Astrocyte (in vitro differentiated cells and primary cell): ENCODE measurements at regions not wholly inside any gene's neighbourhood (a gene's known extent, or its start where the extent isn't known, plus 50 kb on each side); places are given as distances from the start of the nearest gene placed in this dataset.
"Not testable (repeated sequence)": the region's sequence is repeated elsewhere in the genome, so short reads cannot be mapped to it uniquely, and the experiment has no call there.

Experiments
- DNase-seq: peaks from one replicate; pipeline ENCODE4 v3.0.0-alpha.2; 2010; ENCODE audit warnings: low read depth
- FAIRE-seq: peaks from 2 replicates; lab custom pipeline; 2011; peaks lifted over from hg19 to GRCh38; lab: Jason Lieb, UNC
- H2AFZ ChIP-seq: 2 replicates; pipeline ENCODE4 v1.6.0; 2012; ENCODE audit warnings: low read depth, low read length, inconsistent platforms
- H3K27ac ChIP-seq: 2 replicates; pipeline ENCODE4 v1.5.1; 2011; ENCODE audit warnings: low read depth, low read length, inconsistent platforms
- H3K27me3 ChIP-seq: 2 replicates; pipeline ENCODE4 v1.6.0; 2011; ENCODE audit warnings: low read length, inconsistent platforms; ENCODE audit not compliant: insufficient read depth
- H3K36me3 ChIP-seq: 2 replicates; pipeline ENCODE4 v1.5.1; 2011; ENCODE audit warnings: low read length, inconsistent platforms; ENCODE audit not compliant: insufficient read depth
- H3K4me1 ChIP-seq: 2 replicates; pipeline ENCODE4 v1.5.1; 2011; ENCODE audit warnings: low read length, inconsistent platforms; ENCODE audit not compliant: insufficient read depth
- H3K4me2 ChIP-seq: 2 replicates; pipeline ENCODE4 v1.6.0; 2012; ENCODE audit warnings: low read length, inconsistent platforms
- H3K4me3 ChIP-seq: 2 replicates; pipeline ENCODE4 v1.5.1; 2011; ENCODE audit warnings: low read depth, mild to moderate bottlenecking, low read length, inconsistent platforms; ENCODE audit not compliant: insufficient read depth
- H3K79me2 ChIP-seq: 2 replicates; pipeline ENCODE4 v1.6.0; 2012; ENCODE audit warnings: mild to moderate bottlenecking, low read length, inconsistent platforms; ENCODE audit not compliant: insufficient read depth
- H3K9ac ChIP-seq: 2 replicates; pipeline ENCODE4 v1.6.0; 2012; ENCODE audit warnings: mild to moderate bottlenecking, low read length, inconsistent platforms
- H3K9me3 ChIP-seq: 2 replicates; pipeline ENCODE4 v1.5.1; 2012; ENCODE audit warnings: low read depth, mild to moderate bottlenecking, low read length, inconsistent platforms; ENCODE audit not compliant: insufficient read depth
- H4K20me1 ChIP-seq: 2 replicates; pipeline ENCODE4 v1.6.0; 2012; ENCODE audit warnings: low read length, inconsistent platforms; ENCODE audit not compliant: insufficient read depth
- H3K27ac Mint-ChIP-seq: one replicate; pipeline ENCODE4 v1.8.0; 2021; ENCODE audit warnings: mild to moderate bottlenecking, mixed read lengths; ENCODE audit not compliant: unreplicated experiment
- H3K27me3 Mint-ChIP-seq: one replicate; pipeline ENCODE4 v1.8.0; 2021; ENCODE audit warnings: low read depth, mixed read lengths; ENCODE audit not compliant: unreplicated experiment
- H3K36me3 Mint-ChIP-seq: one replicate; pipeline ENCODE4 v1.8.0; 2021; ENCODE audit warnings: low read depth, mixed read lengths; ENCODE audit not compliant: unreplicated experiment
- H3K4me1 Mint-ChIP-seq: one replicate; pipeline ENCODE4 v1.8.0; 2021; ENCODE audit warnings: low read depth, mixed read lengths; ENCODE audit not compliant: unreplicated experiment
- H3K4me3 Mint-ChIP-seq: one replicate; pipeline ENCODE4 v1.8.0; 2021; ENCODE audit warnings: mild to moderate bottlenecking, moderate library complexity, mixed read lengths; ENCODE audit not compliant: unreplicated experiment
- H3K9me3 Mint-ChIP-seq: one replicate; pipeline ENCODE4 v1.8.0; 2021; ENCODE audit warnings: mild to moderate bottlenecking, mixed read lengths; ENCODE audit not compliant: unreplicated experiment
- EZH2 ChIP-seq: IDR thresholded peaks from 2 replicates; pipeline ENCODE4 v1.6.1; 2012; ENCODE audit warnings: mild to moderate bottlenecking, low read length, inconsistent platforms; ENCODE audit not compliant: insufficient read depth
- TF ChIP-seq, protein P1 (sequence below): IDR thresholded peaks from 2 replicates; pipeline ENCODE4 v1.5.1; 2011; ENCODE audit warnings: low read depth, mild to moderate bottlenecking, inconsistent platforms, low read length, moderate library complexity; ENCODE audit not compliant: insufficient read depth

DNA sequence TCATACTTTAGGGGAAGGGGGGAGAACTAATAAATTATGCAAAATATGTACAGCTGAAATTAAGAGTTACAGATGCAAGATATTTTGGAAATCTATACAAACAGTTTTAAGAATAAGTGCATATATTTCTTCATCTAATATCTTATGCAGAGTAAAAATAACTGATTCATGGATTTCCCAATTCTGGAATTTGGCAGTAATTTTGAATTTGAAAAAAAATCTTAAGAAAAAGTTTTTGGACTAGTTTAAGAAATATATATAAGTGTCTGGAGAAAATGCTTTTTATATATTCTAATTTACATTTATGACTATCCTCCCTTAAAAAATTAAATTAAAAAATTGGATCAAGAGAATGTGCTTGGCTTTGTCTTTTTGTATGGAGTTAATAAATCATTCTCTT is 474.3 kb downstream of the BRINP3 start:
- Histone ChIP-seq H4K20me1 (no peaks in the 10 kb centered on the region), H3K4me2 (no peak overlapping the region), H3K4me3 (no peak overlapping the region), H3K9me3 (no peaks in the 10 kb centered on the region), H3K27ac (no peak overlapping the region), H3K36me3 (no peaks in the 10 kb centered on the region), H3K79me2 (no peaks in the 10 kb centered on the region), H3K4me1 (no peaks in the 10 kb centered on the region), H2AFZ (no peak overlapping the region), H3K27me3 (no peaks in the 10 kb centered on the region), H3K9ac (no peak overlapping the region)
- TF ChIP-seq, protein P1, sequence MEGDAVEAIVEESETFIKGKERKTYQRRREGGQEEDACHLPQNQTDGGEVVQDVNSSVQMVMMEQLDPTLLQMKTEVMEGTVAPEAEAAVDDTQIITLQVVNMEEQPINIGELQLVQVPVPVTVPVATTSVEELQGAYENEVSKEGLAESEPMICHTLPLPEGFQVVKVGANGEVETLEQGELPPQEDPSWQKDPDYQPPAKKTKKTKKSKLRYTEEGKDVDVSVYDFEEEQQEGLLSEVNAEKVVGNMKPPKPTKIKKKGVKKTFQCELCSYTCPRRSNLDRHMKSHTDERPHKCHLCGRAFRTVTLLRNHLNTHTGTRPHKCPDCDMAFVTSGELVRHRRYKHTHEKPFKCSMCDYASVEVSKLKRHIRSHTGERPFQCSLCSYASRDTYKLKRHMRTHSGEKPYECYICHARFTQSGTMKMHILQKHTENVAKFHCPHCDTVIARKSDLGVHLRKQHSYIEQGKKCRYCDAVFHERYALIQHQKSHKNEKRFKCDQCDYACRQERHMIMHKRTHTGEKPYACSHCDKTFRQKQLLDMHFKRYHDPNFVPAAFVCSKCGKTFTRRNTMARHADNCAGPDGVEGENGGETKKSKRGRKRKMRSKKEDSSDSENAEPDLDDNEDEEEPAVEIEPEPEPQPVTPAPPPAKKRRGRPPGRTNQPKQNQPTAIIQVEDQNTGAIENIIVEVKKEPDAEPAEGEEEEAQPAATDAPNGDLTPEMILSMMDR = no peak
- Mint-ChIP-seq H3K4me1 (peaks cover 9% of the 10 kb centered on the region), H3K27ac (no peak overlapping the region), H3K27me3 (no peaks in the 10 kb centered on the region), H3K9me3 (no peaks in the 10 kb centered on the region), H3K36me3 (no peaks in the 10 kb centered on the region), H3K4me3 (no peak overlapping the region)
- FAIRE-seq = no peak
- no peak for DNase-seq

DNA sequence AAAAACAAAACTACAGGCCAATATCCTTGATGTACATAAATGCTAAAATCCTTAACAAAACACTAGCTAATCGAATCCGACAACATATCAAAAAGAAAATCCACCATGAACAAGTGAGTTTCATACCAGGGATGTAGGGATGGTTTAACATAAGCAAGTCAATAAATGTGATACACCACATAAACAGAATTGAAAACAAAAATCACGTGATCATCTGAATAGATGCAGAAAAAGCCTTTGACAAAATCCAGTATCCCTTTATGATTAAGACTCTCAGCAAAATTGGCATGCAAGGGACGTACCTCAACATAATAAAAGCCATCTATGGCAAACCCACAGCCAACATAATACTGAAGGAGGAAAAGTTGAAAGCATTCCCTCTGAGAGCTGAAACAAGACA is 466.1 kb downstream of the BRINP3 start:
- Histone ChIP-seq H3K4me2 (no peak overlapping the region), H4K20me1 (no peaks in the 10 kb centered on the region), H3K4me3 (no peak overlapping the region), H3K9me3 (no peaks in the 10 kb centered on the region), H3K27me3 (no peaks in the 10 kb centered on the region), H3K36me3 (no peaks in the 10 kb centered on the region), H3K9ac (no peak overlapping the region), H2AFZ (no peak overlapping the region), H3K27ac (no peak overlapping the region), H3K4me1 (no peaks in the 10 kb centered on the region), H3K79me2 (no peaks in the 10 kb centered on the region)
- Mint-ChIP-seq H3K36me3 (no peaks in the 10 kb centered on the region), H3K27me3 (no peaks in the 10 kb centered on the region), H3K4me1 (no peaks in the 10 kb centered on the region), H3K4me3 (no peak overlapping the region), H3K9me3 (no peaks in the 10 kb centered on the region), H3K27ac (no peak overlapping the region)
- DNase-seq (no peak), FAIRE-seq (no peak)
- TF ChIP-seq EZH2 = no peak
- TF ChIP-seq, protein P1 = no peak

DNA sequence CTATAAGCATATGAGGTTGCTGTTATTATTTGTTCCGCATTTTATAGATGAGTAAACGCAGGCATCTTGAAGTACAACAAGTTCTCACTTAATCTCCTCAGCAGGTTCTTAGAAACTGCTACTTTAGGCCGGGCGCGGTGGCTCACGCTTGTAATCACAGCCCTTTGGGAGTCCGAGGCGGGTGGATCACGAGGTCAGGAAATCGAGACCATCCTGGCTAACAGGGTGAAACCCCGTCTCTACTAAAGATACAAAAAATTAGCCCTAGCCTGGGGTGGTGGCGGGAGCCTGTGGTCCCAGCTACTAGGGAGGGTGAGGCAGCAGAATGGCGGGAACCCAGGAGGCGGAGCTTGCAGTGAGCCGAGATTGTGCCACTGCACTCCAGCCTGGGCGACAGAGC is 458.5 kb downstream of the BRINP3 start:
- not testable (repeated sequence) for H2AFZ ChIP-seq, H3K27ac Mint-ChIP-seq, H3K4me2 ChIP-seq, H3K27me3 Mint-ChIP-seq, H3K79me2 ChIP-seq, H4K20me1 ChIP-seq, FAIRE-seq, H3K4me1 Mint-ChIP-seq, H3K36me3 ChIP-seq, H3K36me3 Mint-ChIP-seq, H3K4me3 Mint-ChIP-seq, H3K9me3 ChIP-seq, H3K4me1 ChIP-seq, H3K9me3 Mint-ChIP-seq, H3K4me3 ChIP-seq, H3K27me3 ChIP-seq, H3K27ac ChIP-seq, DNase-seq, H3K9ac ChIP-seq
